ENCODE measurements at regions not wholly inside any gene's neighbourhood (a gene's known extent, or its start where the extent isn't known, plus 50 kb on each side); places are given as distances from the start of the nearest gene placed in this dataset.

GRCh38 chr2:176709149-176709951 lies 440.1 kb downstream of the MTX2 start:
- WGBS, 2 donors, result 45 to 53% methylated on average over 18 of the region's 18 CpGs
- Histone ChIP-seq H3K36me3 (ENCODE audit: low read depth, missing control alignments) (no peaks in the 10 kb centered on the region), H3K9me3 (no peaks in the 10 kb centered on the region), H3K27me3 (no peaks in the 10 kb centered on the region), H3K27ac (peak overlapping the region in 1 of 2 donors; percentile 5), H3K4me3 (no peak overlapping the region), H3K4me1 (no peaks in the 10 kb centered on the region)
- no peak for DNase-seq
- intact Hi-C loops (cut with DNase I; ENCODE audit: low total_unique reads), result no loop called here
- TF ChIP-seq POLR2A (IDR thresholded peaks at IDR 0.05) (no peak), CTCF (IDR thresholded peaks at IDR 0.05) (no peak)

GRCh38 chr2:176709991-176710390 lies 440.7 kb downstream of the MTX2 start:
- no peak for DNase-seq
- no peaks in the 10 kb centered on the region for H3K27me3 ChIP-seq
- WGBS, 2 donors, result 49 to 66% methylated on average over 2 of the region's 2 CpGs
- H3K4me1 ChIP-seq, result no peaks in the 10 kb centered on the region
- no peaks in the 10 kb centered on the region for H3K36me3 ChIP-seq (ENCODE audit: low read depth, missing control alignments)
- H3K27ac ChIP-seq, result peak overlapping the region in 1 of 2 donors; percentile 5
- H3K4me3 ChIP-seq, result no peak overlapping the region
- intact Hi-C loops (cut with DNase I; ENCODE audit: low total_unique reads), result no loop called here
- no peaks in the 10 kb centered on the region for H3K9me3 ChIP-seq
- TF ChIP-seq POLR2A (IDR thresholded peaks at IDR 0.05) (no peak), CTCF (IDR thresholded peaks at IDR 0.05) (no peak)

GRCh38 chr2:176710657-176711186 lies 441.5 kb downstream of the MTX2 start:
- H3K9me3 ChIP-seq, result no peaks in the 10 kb centered on the region
- no peak overlapping the region for H3K4me3 ChIP-seq
- no peak for DNase-seq
- no peaks in the 10 kb centered on the region for H3K36me3 ChIP-seq (ENCODE audit: low read depth, missing control alignments)
- no peaks in the 10 kb centered on the region for H3K27me3 ChIP-seq
- intact Hi-C loops (cut with DNase I; ENCODE audit: low total_unique reads), result no loop called here
- no peaks in the 10 kb centered on the region for H3K4me1 ChIP-seq
- H3K27ac ChIP-seq, result no peak overlapping the region
- 57 to 58% methylated on average over 7 of the region's 7 CpGs for WGBS, 2 donors
- TF ChIP-seq CTCF (IDR thresholded peaks at IDR 0.05), result no peak
- no peak for TF ChIP-seq POLR2A (IDR thresholded peaks at IDR 0.05)

DNA sequence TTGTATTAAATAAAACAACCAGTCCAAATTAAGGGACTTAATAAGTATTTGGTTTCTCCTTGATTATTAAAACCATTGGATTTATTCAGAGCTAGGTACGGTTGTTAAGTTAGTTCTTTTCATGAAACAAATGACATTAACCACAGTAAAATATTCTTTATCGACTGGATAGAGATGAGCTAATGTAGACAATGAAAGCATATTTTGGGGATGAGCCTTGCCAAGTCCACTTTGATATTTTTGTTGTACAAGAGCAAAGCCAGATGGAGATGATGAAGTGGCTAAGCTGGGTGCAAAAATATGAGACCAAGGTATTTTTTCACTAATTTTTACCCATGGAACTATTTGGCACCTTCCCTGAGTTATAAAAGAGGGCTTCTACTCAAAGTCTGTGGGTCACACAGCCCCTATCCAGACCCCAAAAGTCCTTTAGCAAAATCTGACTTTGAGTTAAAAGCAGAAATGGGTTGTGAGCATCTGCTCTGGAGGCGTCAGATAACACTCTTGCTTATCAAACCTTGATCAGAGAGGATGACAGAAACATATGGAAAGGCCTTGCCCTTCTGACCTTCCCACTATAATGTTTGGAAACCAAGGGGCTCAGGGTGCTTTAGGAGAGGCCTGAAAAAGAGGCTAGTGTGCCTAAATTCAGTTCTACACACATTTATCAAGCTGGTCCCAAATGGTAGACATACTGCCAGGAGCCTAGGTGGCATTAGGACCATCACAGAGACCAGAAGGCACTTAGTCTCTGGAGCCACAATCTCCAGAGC lies 456.8 kb downstream of the MTX2 start:
- no peaks in the 10 kb centered on the region for H3K27me3 ChIP-seq
- DNase-seq, result no peak
- 78 to 87% methylated on average over 3 of the region's 3 CpGs for WGBS, 2 donors
- H3K27ac ChIP-seq, result no peak overlapping the region
- intact Hi-C loops (cut with DNase I; ENCODE audit: low total_unique reads), result no loop called here
- no peaks in the 10 kb centered on the region for H3K36me3 ChIP-seq (ENCODE audit: low read depth, missing control alignments)
- H3K4me3 ChIP-seq, result no peak overlapping the region
- no peak for TF ChIP-seq POLR2A (IDR thresholded peaks at IDR 0.05)
- TF ChIP-seq CTCF (IDR thresholded peaks at IDR 0.05), result no peak
- no peaks in the 10 kb centered on the region for H3K9me3 ChIP-seq
- H3K4me1 ChIP-seq, result no peaks in the 10 kb centered on the region
